ENCODE measurements at regions not wholly inside any gene's neighbourhood (a gene's known extent, or its start where the extent isn't known, plus 50 kb on each side); places are given as distances from the start of the nearest gene placed in this dataset.
"Not testable (repeated sequence)": the region's sequence is repeated elsewhere in the genome, so short reads cannot be mapped to it uniquely, and the experiment has no call there.

DNA sequence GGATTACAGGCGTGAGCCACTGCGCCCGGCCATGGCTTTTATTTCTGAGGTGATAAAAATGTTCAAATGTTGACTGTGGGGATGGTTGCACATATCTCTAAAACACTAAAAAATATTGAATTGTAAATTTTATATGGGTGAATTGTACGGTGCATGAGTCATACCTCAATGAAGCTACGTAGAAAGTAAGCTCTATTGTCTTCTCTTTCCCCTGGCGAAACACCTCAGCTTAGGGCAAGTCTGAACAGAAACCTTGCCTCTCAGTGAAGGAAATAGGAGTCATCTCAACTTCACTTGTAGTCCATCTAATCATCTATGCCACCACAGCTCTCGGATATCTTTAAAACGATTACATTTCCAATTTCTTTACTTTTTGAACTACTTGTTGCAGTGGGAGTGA lies 238.2 kb downstream of the SPATA31A6 start:
- H3K4me3 ChIP-seq; H3K27ac ChIP-seq; H3K9me3 ChIP-seq; DNase-seq; H3K27me3 ChIP-seq; H3K36me3 ChIP-seq; H3K4me1 ChIP-seq; intact Hi-C loops (cut with DNase I; ENCODE audit: low total_unique reads): not testable (repeated sequence)

- intact Hi-C loops (cut with DNase I; ENCODE audit: low total_unique reads); H3K27ac ChIP-seq; H3K27me3 ChIP-seq; H3K4me1 ChIP-seq; H3K36me3 ChIP-seq; H3K4me3 ChIP-seq; H3K9me3 ChIP-seq; DNase-seq: not testable (repeated sequence)
Observed at GRCh38 chr9:42430674-42431615, 247.5 kb downstream of the SPATA31A6 start.

DNA sequence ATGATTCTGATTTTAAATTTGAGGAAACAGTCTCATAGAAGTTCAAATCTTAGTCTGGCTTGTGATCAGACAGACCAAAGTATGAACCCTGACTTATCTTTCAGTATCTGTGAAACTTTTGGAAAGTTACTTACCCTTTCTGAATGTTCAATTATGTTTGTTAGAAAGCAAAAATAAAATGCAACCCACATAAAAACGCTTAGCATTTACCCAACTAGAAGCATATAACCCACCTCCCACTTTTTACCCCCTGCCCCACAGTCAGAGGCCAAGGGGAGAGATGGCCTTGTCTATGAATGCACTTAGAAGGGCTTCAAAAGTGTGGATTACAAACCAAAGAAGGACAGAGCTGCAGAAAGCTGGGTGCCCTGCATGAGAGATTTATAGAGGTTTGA lies 248.2 kb downstream of the SPATA31A6 start:
- H3K27ac ChIP-seq; H3K4me3 ChIP-seq; intact Hi-C loops (cut with DNase I; ENCODE audit: low total_unique reads); DNase-seq; H3K4me1 ChIP-seq; H3K27me3 ChIP-seq; H3K9me3 ChIP-seq; H3K36me3 ChIP-seq: not testable (repeated sequence)

DNA sequence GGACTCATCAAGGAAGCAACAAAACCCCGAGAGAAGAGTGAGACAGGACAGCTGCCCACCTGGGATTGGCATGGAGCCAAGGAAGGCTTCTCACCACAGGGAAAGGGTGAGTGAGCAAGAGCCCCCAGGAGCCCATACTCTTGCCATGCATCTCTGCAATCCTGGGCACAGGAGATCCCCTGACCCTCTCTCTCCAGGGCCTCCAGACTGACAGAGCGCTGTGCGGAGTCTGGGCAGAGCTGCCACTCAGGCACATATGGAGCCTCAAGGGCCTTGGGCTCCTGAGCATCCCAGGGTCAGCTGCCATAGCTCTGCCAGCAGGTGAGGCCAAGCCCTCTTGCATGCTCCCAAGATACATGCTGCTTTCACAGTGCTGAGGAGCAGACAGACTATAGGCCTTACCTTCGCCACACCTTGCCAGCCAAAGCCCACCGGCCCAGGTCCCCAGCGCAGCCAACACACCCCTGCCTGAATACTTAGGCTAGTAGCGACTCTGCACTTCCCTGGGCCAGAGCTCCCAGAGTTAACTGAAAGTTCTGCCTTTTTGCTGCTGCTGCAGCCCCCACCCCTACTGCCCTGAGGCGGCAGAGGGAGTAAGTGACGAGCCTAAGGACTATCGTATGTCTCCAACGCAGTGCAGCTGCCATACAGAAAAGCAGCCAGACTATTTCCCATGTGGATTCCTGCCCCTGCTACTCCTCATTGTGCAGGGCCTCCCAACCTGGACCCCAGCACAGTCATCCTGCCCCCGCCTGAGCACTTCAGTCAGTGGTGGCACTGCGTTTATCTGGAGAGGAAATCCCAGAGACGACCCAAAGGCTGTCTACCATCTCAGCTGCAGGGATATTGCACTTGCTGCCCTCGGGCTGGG lies 251.6 kb downstream of the SPATA31A6 start:
- H3K27me3 ChIP-seq; H3K9me3 ChIP-seq; intact Hi-C loops (cut with DNase I; ENCODE audit: low total_unique reads); DNase-seq; H3K36me3 ChIP-seq; H3K4me1 ChIP-seq; H3K4me3 ChIP-seq; H3K27ac ChIP-seq: not testable (repeated sequence)

DNA sequence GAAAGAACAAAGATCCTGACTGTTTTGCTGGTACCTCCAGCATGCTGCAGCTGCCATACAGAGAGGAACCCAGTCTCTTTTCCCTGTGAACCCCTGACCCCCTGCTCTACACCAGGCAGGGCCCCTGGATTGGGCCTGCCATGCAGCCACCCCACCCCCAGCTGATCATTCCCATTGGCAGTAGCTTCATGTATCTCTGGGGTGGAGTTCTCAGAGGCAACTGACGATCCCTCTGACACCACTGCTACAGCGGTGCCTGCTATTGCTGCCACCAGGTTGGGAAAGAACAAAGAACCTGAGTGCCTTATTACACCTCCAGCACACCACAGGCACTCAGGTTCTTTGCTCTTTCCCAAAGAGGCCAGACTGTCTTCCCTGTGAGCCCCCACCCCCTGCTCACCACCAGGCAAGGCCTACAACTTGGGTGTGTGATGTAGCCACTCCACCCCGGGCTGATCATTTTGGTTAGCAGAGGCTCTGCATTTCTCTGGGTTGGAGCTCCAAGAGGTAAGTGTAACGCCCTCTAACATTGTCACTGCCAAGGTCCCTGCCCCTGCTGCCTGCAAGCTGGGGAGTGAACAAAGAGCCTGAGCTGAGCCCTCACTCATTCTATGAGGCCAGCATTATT lies 252.4 kb downstream of the SPATA31A6 start:
- intact Hi-C loops (cut with DNase I; ENCODE audit: low total_unique reads); H3K36me3 ChIP-seq; H3K9me3 ChIP-seq; H3K4me3 ChIP-seq; DNase-seq; H3K27ac ChIP-seq; H3K4me1 ChIP-seq; H3K27me3 ChIP-seq: not testable (repeated sequence)

DNA sequence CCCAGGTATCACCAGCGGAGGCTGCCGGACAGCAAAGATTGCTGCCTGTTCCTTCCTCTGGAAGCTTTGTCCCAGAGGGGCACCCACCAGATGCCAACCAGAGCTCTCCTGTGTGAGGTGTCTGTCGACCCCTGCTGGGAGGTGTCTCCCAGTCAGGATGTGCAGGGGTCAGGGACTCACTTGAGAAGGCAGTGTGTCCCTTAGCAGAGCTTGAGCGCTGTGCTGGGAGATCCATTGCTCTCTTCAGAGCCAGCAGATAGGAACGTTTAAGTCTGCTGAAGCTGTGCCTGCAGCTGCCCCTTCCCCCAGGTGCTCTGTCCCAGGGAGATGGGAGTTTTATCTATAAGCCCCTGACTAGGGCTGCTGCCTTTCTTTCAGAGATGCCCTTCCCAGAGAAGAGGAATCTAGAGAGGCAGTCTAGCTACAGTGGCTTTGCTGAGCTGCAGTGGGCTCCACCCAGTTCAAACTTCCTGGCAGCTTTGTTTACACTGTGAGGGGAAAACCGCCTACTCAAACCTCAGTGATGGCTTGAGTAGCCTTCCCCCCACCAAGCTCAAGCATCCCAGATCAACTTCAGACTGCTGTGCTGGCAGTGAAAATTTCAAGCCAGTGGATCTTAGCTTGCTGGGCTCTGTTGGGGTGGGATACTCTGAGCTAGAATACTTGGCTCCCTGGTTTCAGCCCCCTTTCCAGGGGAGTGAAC lies 253.7 kb downstream of the SPATA31A6 start:
- H3K27me3 ChIP-seq; H3K4me3 ChIP-seq; H3K27ac ChIP-seq; H3K9me3 ChIP-seq; H3K4me1 ChIP-seq; H3K36me3 ChIP-seq; intact Hi-C loops (cut with DNase I; ENCODE audit: low total_unique reads); DNase-seq: not testable (repeated sequence)

- H3K27me3 ChIP-seq; H3K27ac ChIP-seq; H3K4me1 ChIP-seq; DNase-seq; intact Hi-C loops (cut with DNase I; ENCODE audit: low total_unique reads); H3K9me3 ChIP-seq; H3K4me3 ChIP-seq; H3K36me3 ChIP-seq: not testable (repeated sequence)
Observed at GRCh38 chr9:42442680-42443079, 259.2 kb downstream of the SPATA31A6 start.

DNA sequence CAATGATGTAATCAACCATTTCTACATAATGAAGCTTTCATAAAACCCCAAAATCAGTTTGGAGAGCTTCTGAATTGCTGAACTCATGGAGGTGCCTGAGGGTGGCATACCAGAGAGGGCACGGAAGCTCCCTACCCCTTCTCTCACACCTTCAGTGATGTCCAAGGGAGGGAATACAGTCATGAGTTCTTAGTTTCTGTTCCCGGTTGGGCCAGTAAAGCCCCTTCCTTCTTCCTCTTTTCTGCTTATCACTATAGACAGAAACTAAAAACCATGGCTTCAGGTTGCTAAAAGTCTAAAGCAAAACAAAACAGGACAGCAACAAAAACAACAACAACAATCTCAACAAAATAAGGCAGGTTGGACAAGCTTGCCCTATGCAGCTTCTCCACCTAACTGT lies 260.0 kb downstream of the SPATA31A6 start:
- DNase-seq; intact Hi-C loops (cut with DNase I; ENCODE audit: low total_unique reads): not testable (repeated sequence)

DNA sequence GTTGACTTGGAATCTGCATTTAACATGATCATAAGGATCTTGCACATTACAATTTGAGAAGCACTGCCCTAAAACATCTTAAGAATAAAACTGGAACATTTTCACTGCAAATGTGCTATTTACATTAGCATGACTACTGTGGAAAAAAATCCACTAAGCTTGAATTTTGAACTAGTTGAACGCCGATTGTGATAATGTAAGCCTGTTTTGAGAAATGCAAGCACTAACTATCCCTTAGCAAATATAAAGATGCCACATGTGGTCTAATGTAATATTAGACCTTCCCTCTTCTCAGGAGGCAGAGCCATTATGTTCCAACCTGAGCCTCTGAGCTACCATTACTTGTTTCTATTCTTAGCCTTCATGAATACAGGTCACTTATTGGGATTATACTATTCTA lies 278.0 kb downstream of the SPATA31A6 start:
- DNase-seq; H3K27ac ChIP-seq; H3K4me3 ChIP-seq; intact Hi-C loops (cut with DNase I; ENCODE audit: low total_unique reads); H3K36me3 ChIP-seq; H3K9me3 ChIP-seq; H3K27me3 ChIP-seq; H3K4me1 ChIP-seq: not testable (repeated sequence)

More for the DNA sequence above, 260.0 kb downstream of the SPATA31A6 start:
- H3K4me3 ChIP-seq, H3K9me3 ChIP-seq, H3K27me3 ChIP-seq, H3K27ac ChIP-seq, H3K36me3 ChIP-seq, H3K4me1 ChIP-seq: not testable (repeated sequence)

DNA sequence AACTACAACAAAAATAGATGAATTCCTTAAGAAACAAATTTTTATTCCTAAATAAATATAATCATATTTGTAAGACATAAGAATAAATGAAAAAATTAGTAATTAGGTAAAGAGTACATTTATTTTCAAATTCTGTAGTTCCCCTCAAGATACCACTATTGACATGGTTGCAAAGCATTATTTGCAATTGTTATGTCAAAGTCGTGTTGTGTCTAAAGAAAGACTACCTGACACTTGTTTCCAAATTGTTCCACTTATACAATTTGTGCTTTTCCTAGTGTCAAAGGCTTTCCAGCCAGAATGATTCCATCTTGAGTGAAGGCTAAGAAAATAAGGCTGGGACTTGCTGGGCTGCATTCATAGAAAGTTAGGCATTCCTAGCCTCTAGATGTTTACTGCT lies 278.4 kb downstream of the SPATA31A6 start:
- H3K4me3 ChIP-seq; intact Hi-C loops (cut with DNase I; ENCODE audit: low total_unique reads); H3K27ac ChIP-seq; DNase-seq; H3K9me3 ChIP-seq; H3K36me3 ChIP-seq; H3K27me3 ChIP-seq; H3K4me1 ChIP-seq: not testable (repeated sequence)

- H3K4me1 ChIP-seq; DNase-seq; intact Hi-C loops (cut with DNase I; ENCODE audit: low total_unique reads); H3K9me3 ChIP-seq; H3K27ac ChIP-seq; H3K27me3 ChIP-seq; H3K36me3 ChIP-seq; H3K4me3 ChIP-seq: not testable (repeated sequence)
Observed at GRCh38 chr9:42463981-42464380, 280.5 kb downstream of the SPATA31A6 start.
